22Rv1 (cell line): ENCODE measurements at regions not wholly inside any gene's neighbourhood (a gene's known extent, or its start where the extent isn't known, plus 50 kb on each side); places are given as distances from the start of the nearest gene placed in this dataset.

Experiments used
- ZFX ChIP-seq: fragments of 450-650 bp; IDR thresholded peaks from 2 replicates; pipeline ENCODE4 v1.6.1; 2017; ENCODE audit warnings: antibody characterized with exemption, borderline replicate concordance
- TF ChIP-seq, protein P1 (sequence below): fragments of 450-650 bp; IDR thresholded peaks from 2 replicates; pipeline ENCODE4 v1.5.1; 2017; ENCODE audit warnings: mild to moderate bottlenecking

DNA sequence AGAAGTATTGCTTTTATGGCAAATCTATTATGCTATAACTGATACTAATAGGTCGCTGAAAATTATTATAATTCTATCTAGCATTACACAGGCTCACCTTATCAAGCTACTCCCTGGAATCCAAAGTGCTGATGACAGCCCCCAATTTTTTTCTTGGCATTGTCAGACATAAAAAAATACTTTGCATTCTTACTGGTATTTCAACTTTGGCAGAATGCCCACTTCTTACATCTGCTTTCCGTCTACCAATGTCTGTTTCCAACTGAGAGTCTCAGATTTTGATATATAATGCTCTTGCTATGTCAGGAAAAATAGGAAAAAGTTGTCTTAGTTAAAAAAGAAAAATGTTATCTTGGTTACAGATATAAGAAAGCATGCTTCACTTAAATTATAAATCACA lies 615.4 kb downstream of the C12orf50 start:
- TF ChIP-seq, protein P1, sequence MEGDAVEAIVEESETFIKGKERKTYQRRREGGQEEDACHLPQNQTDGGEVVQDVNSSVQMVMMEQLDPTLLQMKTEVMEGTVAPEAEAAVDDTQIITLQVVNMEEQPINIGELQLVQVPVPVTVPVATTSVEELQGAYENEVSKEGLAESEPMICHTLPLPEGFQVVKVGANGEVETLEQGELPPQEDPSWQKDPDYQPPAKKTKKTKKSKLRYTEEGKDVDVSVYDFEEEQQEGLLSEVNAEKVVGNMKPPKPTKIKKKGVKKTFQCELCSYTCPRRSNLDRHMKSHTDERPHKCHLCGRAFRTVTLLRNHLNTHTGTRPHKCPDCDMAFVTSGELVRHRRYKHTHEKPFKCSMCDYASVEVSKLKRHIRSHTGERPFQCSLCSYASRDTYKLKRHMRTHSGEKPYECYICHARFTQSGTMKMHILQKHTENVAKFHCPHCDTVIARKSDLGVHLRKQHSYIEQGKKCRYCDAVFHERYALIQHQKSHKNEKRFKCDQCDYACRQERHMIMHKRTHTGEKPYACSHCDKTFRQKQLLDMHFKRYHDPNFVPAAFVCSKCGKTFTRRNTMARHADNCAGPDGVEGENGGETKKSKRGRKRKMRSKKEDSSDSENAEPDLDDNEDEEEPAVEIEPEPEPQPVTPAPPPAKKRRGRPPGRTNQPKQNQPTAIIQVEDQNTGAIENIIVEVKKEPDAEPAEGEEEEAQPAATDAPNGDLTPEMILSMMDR, result no peak
- TF ChIP-seq ZFX, result no peak
